GM12878 (cell line): ENCODE measurements at regions not wholly inside any gene's neighbourhood (a gene's known extent, or its start where the extent isn't known, plus 50 kb on each side); places are given as distances from the start of the nearest gene placed in this dataset.

ENCODE experiments used
- ATAC-seq: fragments of 200-7000 bp; cut with Tn5 transposase; 3 replicates; pipeline ENCODE4 v1.9.1; 2020; ENCODE audit warnings: mild to moderate bottlenecking, moderate library complexity
- BruUV-seq: library from RNA; stranded (reverse); fragments of 400-500 nt; replicated peaks from 2 replicates; lab custom pipeline; 2021; lab: Mats Ljungman, UMichigan
- CTCF ChIA-PET: fragments of 300-600 bp; sonication (Branson Sonifier 250); formaldehyde crosslinking; extraction: SDS; loops from one replicate; lab custom pipeline; 2021; ENCODE audit warnings: inconsistent platforms; lab: Yijun Ruan, JAX
- POLR2A ChIA-PET: fragments of 350-600 bp; formaldehyde crosslinking; extraction: SDS; loops from one replicate; lab custom pipeline; 2021; ENCODE audit warnings: inconsistent platforms; lab: Charles Lee
- RAD21 ChIA-PET: fragments of 300-600 bp; sonication (Branson Sonifier 250); formaldehyde crosslinking; loops from one replicate; lab custom pipeline; 2023; ENCODE audit warnings: antibody characterized with exemption; ENCODE audit not compliant: unreplicated experiment; lab: Charles Lee
- SMC1A ChIA-PET: fragments of 300-600 bp; sonication (Branson Sonifier 250); formaldehyde crosslinking; loops from one replicate; lab custom pipeline; 2023; ENCODE audit not compliant: unreplicated experiment, uncharacterized antibody; lab: Charles Lee
- DNase-seq: peaks from one replicate; pipeline ENCODE4 v3.0.0-alpha.2; 2011; ENCODE audit warnings: low read depth, low spot score
- FAIRE-seq: peaks from 3 replicates; lab custom pipeline; 2011; peaks lifted over from hg19 to GRCh38; lab: Jason Lieb, UNC
- H2AFZ ChIP-seq: 2 replicates; pipeline ENCODE4 v1.6.0; 2011; ENCODE audit warnings: low read depth, low read length, control low read depth; ENCODE audit not compliant: control insufficient read depth
- H3K27ac ChIP-seq: 2 replicates; pipeline ENCODE4 v1.5.1; 2011; ENCODE audit warnings: control low read depth; ENCODE audit not compliant: control insufficient read depth, insufficient read depth
- H3K27me3 ChIP-seq, 2 experiments: replicated peaks in 1 of 2; 2 replicates each; pipeline versions ENCODE4 v1.6.0 to v1.6.1; 2011; ENCODE audit warnings: low read length in 1 of 2; ENCODE audit not compliant: control insufficient read depth in 2 of 2, insufficient read depth in 2 of 2
- H3K36me3 ChIP-seq, 2 experiments: 2 replicates each; pipeline ENCODE4 v1.5.1; 2011; ENCODE audit warnings: low read length in 1 of 2; ENCODE audit not compliant: control insufficient read depth in 2 of 2, insufficient read depth in 2 of 2
- H3K4me1 ChIP-seq: 2 replicates; pipeline ENCODE4 v1.6.1; 2011; ENCODE audit warnings: mild to moderate bottlenecking, low read length, moderate library complexity, mixed read lengths; ENCODE audit not compliant: control insufficient read depth, insufficient read depth
- H3K4me2 ChIP-seq: 2 replicates; pipeline ENCODE4 v1.6.0; 2011; ENCODE audit warnings: control low read depth; ENCODE audit not compliant: control insufficient read depth, insufficient read depth
- H3K4me3 ChIP-seq: fragments of 200-600 bp; sonication (generic); 2 replicates; pipeline ENCODE4 v1.5.1; 2016
- H3K79me2 ChIP-seq: 2 replicates; pipeline ENCODE4 v1.6.0; 2011; ENCODE audit warnings: low read length; ENCODE audit not compliant: control insufficient read depth, insufficient read depth
- H3K9ac ChIP-seq: 2 replicates; pipeline ENCODE4 v1.8.0; 2011; ENCODE audit warnings: low read length, control low read depth, mixed read lengths; ENCODE audit not compliant: control insufficient read depth, insufficient read depth
- H3K9me3 ChIP-seq: replicated peaks from 3 replicates; pipeline ENCODE4 v1.5.1; 2011; ENCODE audit warnings: mild to moderate bottlenecking, low read length; ENCODE audit not compliant: control insufficient read depth, insufficient read depth
- H4K20me1 ChIP-seq: 2 replicates; pipeline ENCODE4 v1.6.0; 2011; ENCODE audit not compliant: control insufficient read depth, insufficient read depth
- ELK1 ChIP-seq: IDR thresholded peaks from 2 replicates; pipeline ENCODE4 v1.6.1; 2012; ENCODE audit warnings: low read depth, low read length, improper control_type of control experiment
- EP300 ChIP-seq, 2 experiments: fragments of 150-350 bp in 1 of 2; IDR thresholded peaks; 2 replicates each; pipeline ENCODE4 v1.6.1; 2011 to 2012; ENCODE audit warnings: low read depth in 2 of 2, low read length in 2 of 2, borderline replicate concordance in 1 of 2, improper control_type of control experiment in 1 of 2, inconsistent platforms in 1 of 2; ENCODE audit not compliant: control insufficient read depth in 1 of 2
- FOS ChIP-seq: IDR thresholded peaks from 3 replicates; pipeline ENCODE4 v1.6.1; 2011; ENCODE audit warnings: borderline replicate concordance; ENCODE audit not compliant: insufficient read length; ENCODE audit errors: extremely low read depth
- FOXM1 ChIP-seq: IDR thresholded peaks from 2 replicates; pipeline ENCODE4 v1.6.1; 2012; ENCODE audit warnings: low read depth, mild to moderate bottlenecking, inconsistent platforms, low read length, moderate library complexity
- IKZF1 ChIP-seq: fragments of 450-650 bp; conservative IDR thresholded peaks from 2 replicates; pipeline ENCODE4 v1.6.1; 2017; ENCODE audit warnings: antibody characterized with exemption, mild to moderate bottlenecking
- JUND ChIP-seq: IDR thresholded peaks from 2 replicates; pipeline ENCODE4 v1.6.1; 2012; ENCODE audit warnings: low read depth, mild to moderate bottlenecking, low read length, improper control_type of control experiment, moderate library complexity
- KAT2A ChIP-seq: conservative IDR thresholded peaks from 2 replicates; pipeline ENCODE4 v1.6.1; 2011; ENCODE audit warnings: low read depth, low read length; ENCODE audit not compliant: control insufficient read depth
- MAX ChIP-seq: IDR thresholded peaks from 2 replicates; pipeline ENCODE4 v1.6.1; 2012; ENCODE audit warnings: low read depth, low read length, improper control_type of control experiment
- NR2F1 ChIP-seq: fragments of 450-650 bp; conservative IDR thresholded peaks from 2 replicates; pipeline ENCODE4 v1.6.1; 2017; ENCODE audit warnings: mild to moderate bottlenecking
- PAX8 ChIP-seq: fragments of 450-650 bp; IDR thresholded peaks from 2 replicates; pipeline ENCODE4 v1.6.1; 2017; ENCODE audit warnings: mild to moderate bottlenecking, moderate library complexity
- RBBP5 ChIP-seq: fragments of 200-600 bp; sonication (generic); conservative IDR thresholded peaks from 2 replicates; pipeline ENCODE4 v1.6.1; 2016
- ZNF384 ChIP-seq: IDR thresholded peaks from 2 replicates; pipeline ENCODE4 v1.6.1; 2012; ENCODE audit warnings: low read depth, mild to moderate bottlenecking, low read length, improper control_type of control experiment, borderline replicate concordance
- WGBS: methylation state at CpG from one replicate; pipeline ENCODE4 v1.1.6; 2016; ENCODE audit warnings: low lambda C conversion rate; ENCODE audit not compliant: insufficient replicate concordance, insufficient coverage; ENCODE audit errors: missing lambda C conversion rate; 5-methylcytosine and 5-hydroxymethylcytosine counted together
- in situ Hi-C: fragments of 300-500 bp; cut with MboI; formaldehyde crosslinking; loops from 9 replicates; pipeline ENCODE4 v1.14.3; 2018; ENCODE audit warnings: mixed read lengths
- intact Hi-C: fragments of 100-400 bp; cut with micrococcal nuclease; formaldehyde crosslinking; loops from one replicate; pipeline ENCODE4 v1.14.2; 2022; ENCODE audit not compliant: unreplicated experiment
- TF ChIP-seq, protein P1 (sequence below): fragments of 450-650 bp; IDR thresholded peaks from 2 replicates; pipeline ENCODE4 v1.6.1; 2018; ENCODE audit warnings: borderline replicate concordance, mild to moderate bottlenecking; ENCODE audit not compliant: partially characterized antibody
- TF ChIP-seq, protein P2 (sequence below): IDR thresholded peaks from 2 replicates; pipeline ENCODE4 v1.6.1; 2011; ENCODE audit warnings: low read depth, mild to moderate bottlenecking, low read length, moderate library complexity, borderline replicate concordance; ENCODE audit errors: extremely low read depth
- TF ChIP-seq, protein P3 (sequence below): fragments of 450-650 bp; IDR thresholded peaks from 2 replicates; pipeline ENCODE4 v1.6.1; 2016; ENCODE audit warnings: mild to moderate bottlenecking

DNA sequence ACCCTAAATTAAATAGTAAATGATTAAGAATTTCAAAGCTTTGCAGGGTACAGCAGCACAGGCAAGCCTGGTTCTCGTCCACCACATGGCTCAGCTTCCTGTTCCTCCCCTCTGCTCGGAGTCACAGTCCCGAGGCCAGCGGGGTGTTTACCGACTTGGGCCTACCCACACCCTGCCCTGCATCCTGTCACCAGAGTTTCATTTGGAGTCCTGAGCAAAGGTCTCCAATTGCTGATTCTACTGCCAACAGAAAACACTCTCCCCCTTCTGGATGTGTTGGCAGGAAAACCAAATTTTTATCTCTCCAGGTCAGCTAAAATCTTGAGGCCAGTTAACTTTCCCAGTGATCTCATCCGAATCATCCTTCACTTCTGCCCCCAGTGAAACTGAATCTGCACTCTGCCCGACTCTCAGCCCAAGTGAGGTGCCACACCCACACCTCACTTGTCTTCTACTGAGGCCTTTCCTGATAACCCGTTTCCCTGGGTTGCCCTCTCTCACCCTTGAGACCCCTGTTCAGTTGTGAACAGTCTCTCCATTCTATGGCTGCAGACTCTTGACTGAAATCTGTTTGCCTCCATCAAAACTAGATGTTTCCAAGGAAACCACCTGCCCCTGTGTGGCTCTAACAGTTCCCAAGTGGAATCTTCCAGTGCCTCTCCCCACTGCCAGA, 71.2 kb downstream of the VCPKMT start:
- BruUV-seq = no TSS peak
- intact Hi-C loops = no loop called here
- H3K27me3 ChIP-seq = no peaks in the 10 kb centered on the region
- ATAC-seq (peak; percentile 90), FAIRE-seq (no peak), DNase-seq (peak; percentile 54)
- H3K4me1 ChIP-seq = peaks cover 42% of the 10 kb centered on the region
- WGBS = 2% methylated on average over 8 of the region's 8 CpGs
- H4K20me1 ChIP-seq = no peaks in the 10 kb centered on the region
- H3K9me3 ChIP-seq = no peaks in the 10 kb centered on the region
- H2AFZ ChIP-seq = peak overlapping the region; percentile 51
- RAD21 ChIA-PET = interaction anchor here (0.7 to 3.4 kb wide), 8 partner anchors 15 to 181 kb away, joined by 3 to 15 read pairs (median 4); no protein-coding TSS in a partner anchor
- CTCF ChIA-PET = interaction anchor here (0.8 to 3.7 kb wide), 9 partner anchors 11 to 177 kb away, joined by 3 to 14 read pairs (median 3); no protein-coding TSS in a partner anchor
- H3K4me2 ChIP-seq = 0 out of 2 replicates have a peak overlapping the region, but pooled peaks have one; percentile 3
- no peak overlapping the region for H3K4me3 ChIP-seq
- H3K9ac ChIP-seq = no peak overlapping the region
- POLR2A ChIA-PET = interaction anchor here (0.8 to 3.3 kb wide), 10 partner anchors 8 to 165 kb away, joined by 3 to 24 read pairs (median 4); partner anchors contain the start of gene ARF6
- H3K79me2 ChIP-seq = no peaks in the 10 kb centered on the region; the same call in 1 of the 2 replicates
- in situ Hi-C loops = no loop called here
- SMC1A ChIA-PET = interaction anchor here (0.9 to 6.7 kb wide), 13 partner anchors 8 to 183 kb away, joined by 3 to 83 read pairs (median 4); no protein-coding TSS in a partner anchor
- H3K36me3 ChIP-seq = no peaks in the 10 kb centered on the region
- H3K27ac ChIP-seq = peak overlapping the region; percentile 50
- no peak for TF ChIP-seq EP300 (IDR thresholded peaks at IDR 0.05; ENCODE audit: borderline replicate concordance in 1 of 2, control insufficient read depth in 1 of 2, low read depth in 2 of 2, low read length in 2 of 2)
- TF ChIP-seq JUND = no peak
- TF ChIP-seq FOS = no peak
- no peak for TF ChIP-seq ZNF384
- TF ChIP-seq, protein P1, sequence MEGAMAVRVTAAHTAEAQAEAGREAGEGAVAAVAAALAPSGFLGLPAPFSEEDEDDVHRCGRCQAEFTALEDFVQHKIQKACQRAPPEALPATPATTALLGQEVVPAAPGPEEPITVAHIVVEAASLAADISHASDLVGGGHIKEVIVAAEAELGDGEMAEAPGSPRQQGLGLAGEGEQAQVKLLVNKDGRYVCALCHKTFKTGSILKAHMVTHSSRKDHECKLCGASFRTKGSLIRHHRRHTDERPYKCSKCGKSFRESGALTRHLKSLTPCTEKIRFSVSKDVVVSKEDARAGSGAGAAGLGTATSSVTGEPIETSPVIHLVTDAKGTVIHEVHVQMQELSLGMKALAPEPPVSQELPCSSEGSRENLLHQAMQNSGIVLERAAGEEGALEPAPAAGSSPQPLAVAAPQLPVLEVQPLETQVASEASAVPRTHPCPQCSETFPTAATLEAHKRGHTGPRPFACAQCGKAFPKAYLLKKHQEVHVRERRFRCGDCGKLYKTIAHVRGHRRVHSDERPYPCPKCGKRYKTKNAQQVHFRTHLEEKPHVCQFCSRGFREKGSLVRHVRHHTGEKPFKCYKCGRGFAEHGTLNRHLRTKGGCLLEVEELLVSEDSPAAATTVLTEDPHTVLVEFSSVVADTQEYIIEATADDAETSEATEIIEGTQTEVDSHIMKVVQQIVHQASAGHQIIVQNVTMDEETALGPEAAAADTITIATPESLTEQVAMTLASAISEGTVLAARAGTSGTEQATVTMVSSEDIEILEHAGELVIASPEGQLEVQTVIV = no peak
- peak; percentile 55; the same call in 1 of the 2 replicates for TF ChIP-seq NR2F1
- TF ChIP-seq MAX = peak; percentile 89
- TF ChIP-seq PAX8 = no peak
- TF ChIP-seq, protein P2, sequence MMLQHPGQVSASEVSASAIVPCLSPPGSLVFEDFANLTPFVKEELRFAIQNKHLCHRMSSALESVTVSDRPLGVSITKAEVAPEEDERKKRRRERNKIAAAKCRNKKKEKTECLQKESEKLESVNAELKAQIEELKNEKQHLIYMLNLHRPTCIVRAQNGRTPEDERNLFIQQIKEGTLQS = no peak
- TF ChIP-seq KAT2A = no peak
- TF ChIP-seq, protein P3, sequence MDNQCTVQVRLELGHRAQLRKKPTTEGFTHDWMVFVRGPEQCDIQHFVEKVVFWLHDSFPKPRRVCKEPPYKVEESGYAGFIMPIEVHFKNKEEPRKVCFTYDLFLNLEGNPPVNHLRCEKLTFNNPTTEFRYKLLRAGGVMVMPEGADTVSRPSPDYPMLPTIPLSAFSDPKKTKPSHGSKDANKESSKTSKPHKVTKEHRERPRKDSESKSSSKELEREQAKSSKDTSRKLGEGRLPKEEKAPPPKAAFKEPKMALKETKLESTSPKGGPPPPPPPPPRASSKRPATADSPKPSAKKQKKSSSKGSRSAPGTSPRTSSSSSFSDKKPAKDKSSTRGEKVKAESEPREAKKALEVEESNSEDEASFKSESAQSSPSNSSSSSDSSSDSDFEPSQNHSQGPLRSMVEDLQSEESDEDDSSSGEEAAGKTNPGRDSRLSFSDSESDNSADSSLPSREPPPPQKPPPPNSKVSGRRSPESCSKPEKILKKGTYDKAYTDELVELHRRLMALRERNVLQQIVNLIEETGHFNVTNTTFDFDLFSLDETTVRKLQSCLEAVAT = 0 out of 2 replicates have a peak, but pooled peaks have one; percentile 30
- no peak for TF ChIP-seq RBBP5
- no peak for TF ChIP-seq ELK1
- peak; percentile 72 for TF ChIP-seq IKZF1
- TF ChIP-seq FOXM1 = no peak
